Neural progenitor cell (in vitro differentiated cells): ENCODE measurements at regions not wholly inside any gene's neighbourhood (a gene's known extent, or its start where the extent isn't known, plus 50 kb on each side); places are given as distances from the start of the nearest gene placed in this dataset.

Source experiments
- DNase-seq: peaks from one replicate; pipeline ENCODE4 v3.0.0-alpha.2; 2016; ENCODE audit warnings: low spot score
- H2AFZ ChIP-seq: fragments of 200-600 bp; sonication (generic); replicated peaks from 2 replicates; pipeline ENCODE4 v1.6.1; 2016; ENCODE audit warnings: antibody characterized with exemption
- H3F3A ChIP-seq: fragments of 200-600 bp; sonication (generic); 2 replicates; pipeline ENCODE4 v1.6.1; 2016; ENCODE audit warnings: antibody characterized with exemption, low read depth
- H3K27ac ChIP-seq: fragments of 200-600 bp; sonication (generic); 2 replicates; pipeline ENCODE4 v1.5.1; 2016; ENCODE audit warnings: mild to moderate bottlenecking
- H3K27me3 ChIP-seq: fragments of 200-600 bp; sonication (generic); 2 replicates; pipeline ENCODE4 v1.6.1; 2016; ENCODE audit warnings: mild to moderate bottlenecking, moderate library complexity
- H3K36me3 ChIP-seq: fragments of 200-600 bp; sonication (generic); 2 replicates; pipeline ENCODE4 v1.5.1; 2016
- H3K4me1 ChIP-seq: fragments of 200-600 bp; sonication (generic); 2 replicates; pipeline ENCODE4 v1.6.1; 2016; ENCODE audit warnings: mixed run types
- H3K4me2 ChIP-seq: fragments of 200-600 bp; sonication (generic); 2 replicates; pipeline ENCODE4 v1.6.1; 2016
- H3K4me3 ChIP-seq: fragments of 200-600 bp; sonication (generic); 2 replicates; pipeline ENCODE4 v1.5.1; 2016
- H3K79me2 ChIP-seq: fragments of 200-600 bp; sonication (generic); 2 replicates; pipeline ENCODE4 v1.6.1; 2016; ENCODE audit warnings: low read depth
- H3K9ac ChIP-seq: fragments of 200-600 bp; sonication (generic); 2 replicates; pipeline ENCODE4 v1.6.1; 2016
- H3K9me3 ChIP-seq: fragments of 200-600 bp; sonication (generic); 2 replicates; pipeline ENCODE4 v1.5.1; 2016; ENCODE audit warnings: low read depth
- H4K20me1 ChIP-seq: fragments of 200-600 bp; sonication (generic); 2 replicates; pipeline ENCODE4 v1.6.1; 2016; ENCODE audit warnings: low read depth
- H3K27ac Mint-ChIP-seq: 3 replicates; pipeline ENCODE4 v1.8.0; 2021; ENCODE audit warnings: mixed read lengths
- H3K27me3 Mint-ChIP-seq: 2 replicates; pipeline ENCODE4 v1.8.0; 2022; ENCODE audit warnings: low read depth, mild to moderate bottlenecking, inconsistent platforms, moderate library complexity, mixed read lengths; ENCODE audit not compliant: insufficient read depth
- H3K36me3 Mint-ChIP-seq: 3 replicates; pipeline ENCODE4 v1.8.0; 2021; ENCODE audit warnings: mixed read lengths
- H3K4me1 Mint-ChIP-seq: 3 replicates; pipeline ENCODE4 v1.8.0; 2021; ENCODE audit warnings: mixed read lengths
- H3K4me3 Mint-ChIP-seq: 3 replicates; pipeline ENCODE4 v1.8.0; 2021; ENCODE audit warnings: mild to moderate bottlenecking, moderate library complexity, mixed read lengths
- H3K9me3 Mint-ChIP-seq: 3 replicates; pipeline ENCODE4 v1.8.0; 2020; ENCODE audit warnings: mixed read lengths
- CTCF ChIP-seq: fragments of 200-600 bp; sonication (generic); IDR thresholded peaks from 2 replicates; pipeline ENCODE4 v1.5.1; 2017; ENCODE audit warnings: antibody characterized with exemption, mild to moderate bottlenecking
- EZH2 ChIP-seq: fragments of 200-600 bp; sonication (generic); IDR thresholded peaks from 2 replicates; pipeline ENCODE4 v1.6.1; 2017; ENCODE audit warnings: antibody characterized with exemption, mild to moderate bottlenecking, moderate library complexity
- EZH2phosphoT487 ChIP-seq: fragments of 200-600 bp; sonication (generic); IDR thresholded peaks from 2 replicates; pipeline ENCODE4 v1.6.1; 2017; ENCODE audit warnings: antibody characterized with exemption

DNA sequence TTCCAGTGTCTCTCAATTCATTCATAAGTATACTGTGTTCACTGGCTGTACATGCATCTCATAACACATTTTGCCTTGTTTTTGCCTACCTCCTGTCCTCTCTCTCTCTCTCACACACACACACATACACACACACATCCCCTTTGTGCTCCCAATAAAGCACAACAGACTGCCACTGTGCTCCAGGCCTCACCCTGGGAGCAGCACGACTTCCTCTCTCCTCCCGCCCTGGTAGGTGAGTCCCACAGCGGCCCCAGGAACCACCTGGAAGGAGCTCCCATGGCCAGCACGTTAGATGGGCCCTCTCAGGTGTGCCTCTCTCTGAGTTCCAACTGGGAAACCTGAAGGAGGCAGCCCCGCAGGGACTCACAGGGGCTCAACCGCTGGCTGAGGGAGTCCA is 65.4 kb downstream of the MARCHF4 start:
- no peaks in the 10 kb centered on the region for H3K27me3 ChIP-seq
- no peaks in the 10 kb centered on the region for H3K36me3 Mint-ChIP-seq
- H3K9me3 ChIP-seq, result no peaks in the 10 kb centered on the region
- no peaks in the 10 kb centered on the region for H3F3A ChIP-seq
- no peaks in the 10 kb centered on the region for H3K79me2 ChIP-seq
- no peak overlapping the region for H3K9ac ChIP-seq
- H3K27ac Mint-ChIP-seq, result no peak overlapping the region
- H3K27me3 Mint-ChIP-seq, result peaks cover 7% of the 10 kb centered on the region
- no peak overlapping the region for H3K4me3 Mint-ChIP-seq
- no peaks in the 10 kb centered on the region for H3K4me1 ChIP-seq
- H3K9me3 Mint-ChIP-seq, result no peaks in the 10 kb centered on the region
- H3K36me3 ChIP-seq, result no peaks in the 10 kb centered on the region
- no peak overlapping the region for H3K4me2 ChIP-seq
- H4K20me1 ChIP-seq, result no peaks in the 10 kb centered on the region
- peak overlapping the region; percentile 64 for H2AFZ ChIP-seq
- no peak for DNase-seq
- H3K4me1 Mint-ChIP-seq, result no peaks in the 10 kb centered on the region
- H3K27ac ChIP-seq, result no peak overlapping the region
- no peak for TF ChIP-seq EZH2phosphoT487
- TF ChIP-seq CTCF, result no peak
- no peak for TF ChIP-seq EZH2
- H3K4me3 ChIP-seq, result no peak overlapping the region

GRCh38 chr2:216305574-216305973 is 66.7 kb downstream of the MARCHF4 start:
- Histone ChIP-seq H3F3A (peaks cover 12% of the 10 kb centered on the region), H3K4me3 (no peak overlapping the region), H3K27ac (no peak overlapping the region), H3K9me3 (no peaks in the 10 kb centered on the region), H3K27me3 (no peaks in the 10 kb centered on the region), H3K79me2 (no peaks in the 10 kb centered on the region), H3K9ac (no peak overlapping the region), H4K20me1 (no peaks in the 10 kb centered on the region), H2AFZ (no peak overlapping the region), H3K36me3 (no peaks in the 10 kb centered on the region), H3K4me2 (no peak overlapping the region), H3K4me1 (peaks cover 10% of the 10 kb centered on the region)
- Mint-ChIP-seq H3K27ac (no peak overlapping the region), H3K27me3 (peaks cover 5% of the 10 kb centered on the region), H3K4me3 (no peak overlapping the region), H3K36me3 (no peaks in the 10 kb centered on the region), H3K9me3 (no peaks in the 10 kb centered on the region), H3K4me1 (no peaks in the 10 kb centered on the region)
- DNase-seq, result no peak
- no peak for TF ChIP-seq EZH2
- TF ChIP-seq CTCF, result no peak
- no peak for TF ChIP-seq EZH2phosphoT487

DNA sequence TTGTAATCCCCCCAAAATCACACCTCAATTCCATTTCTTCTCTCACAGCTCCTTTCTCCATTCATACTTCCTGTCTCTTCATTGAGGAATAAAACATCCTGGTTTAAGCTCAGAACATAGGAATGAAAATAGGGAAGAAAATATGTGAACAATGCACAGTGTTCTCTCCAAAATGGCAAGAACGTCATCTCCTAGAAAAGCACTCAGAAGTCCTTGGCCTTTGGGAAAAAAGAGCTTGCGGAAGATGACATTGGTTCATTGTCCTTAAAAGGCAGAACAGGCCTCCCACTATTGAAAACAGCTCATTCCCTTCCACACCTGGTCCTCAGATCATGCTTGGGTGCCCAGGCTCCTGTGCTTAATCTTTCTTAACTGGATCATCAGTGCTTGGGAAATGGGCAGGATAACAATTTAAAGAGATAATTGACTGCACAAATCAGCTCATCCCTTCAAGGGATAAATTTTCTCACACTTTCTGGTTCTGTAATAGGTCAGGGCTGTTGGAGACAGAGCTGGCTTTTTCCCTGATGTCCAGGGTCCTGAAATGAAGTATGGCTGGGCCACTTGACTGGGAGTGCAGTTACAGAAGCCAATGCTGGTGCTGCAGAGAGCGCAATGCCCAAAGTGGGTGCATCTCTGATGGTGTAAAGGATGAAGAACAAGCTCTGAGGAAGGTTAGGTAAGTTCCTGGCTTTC is 69.2 kb downstream of the MARCHF4 start:
- H3K4me2 ChIP-seq, result no peak overlapping the region
- H3K4me3 ChIP-seq, result no peak overlapping the region
- Mint-ChIP-seq H3K9me3 (no peaks in the 10 kb centered on the region), H3K4me3 (no peak overlapping the region), H3K4me1 (peaks cover 7% of the 10 kb centered on the region), H3K36me3 (no peaks in the 10 kb centered on the region), H3K27me3 (peaks cover 6% of the 10 kb centered on the region), H3K27ac (no peak overlapping the region)
- H3K4me1 ChIP-seq, result peaks cover 25% of the 10 kb centered on the region
- no peaks in the 10 kb centered on the region for H3K27me3 ChIP-seq
- H4K20me1 ChIP-seq, result no peaks in the 10 kb centered on the region
- peaks cover 24% of the 10 kb centered on the region for H3F3A ChIP-seq
- H3K9ac ChIP-seq, result no peak overlapping the region
- H3K9me3 ChIP-seq, result no peaks in the 10 kb centered on the region
- TF ChIP-seq EZH2phosphoT487 (no peak), CTCF (no peak), EZH2 (no peak)
- H3K27ac ChIP-seq, result no peak overlapping the region
- DNase-seq, result no peak
- H2AFZ ChIP-seq, result no peak overlapping the region
- H3K79me2 ChIP-seq, result no peaks in the 10 kb centered on the region
- no peaks in the 10 kb centered on the region for H3K36me3 ChIP-seq
